HCT116 (cell line): ENCODE measurements at regions not wholly inside any gene's neighbourhood (a gene's known extent, or its start where the extent isn't known, plus 50 kb on each side); places are given as distances from the start of the nearest gene placed in this dataset.

Experiments
- CTCF ChIP-seq, 3 experiments: fragments of 200-600 bp in 1 of 3; sonication (generic) in 1 of 3; IDR thresholded peaks in 2 of 3; conservative IDR thresholded peaks in 1 of 3; 2 replicates each; pipeline ENCODE4 v1.5.1; 2012 to 2017; ENCODE audit warnings: low read depth in 2 of 3, low read length in 2 of 3, antibody characterized with exemption in 1 of 3, borderline replicate concordance in 1 of 3, control low read depth in 1 of 3, mild to moderate bottlenecking in 1 of 3, mixed read lengths in 1 of 3, mixed run types in 1 of 3, moderate library complexity in 1 of 3; ENCODE audit not compliant: insufficient read depth in 1 of 3
- EZH2 ChIP-seq: fragments of 200-600 bp; sonication (generic); IDR thresholded peaks from 2 replicates; pipeline ENCODE4 v1.6.1; 2017; ENCODE audit warnings: antibody characterized with exemption, mixed run types
- EZH2phosphoT487 ChIP-seq: fragments of 200-600 bp; IDR thresholded peaks from 2 replicates; pipeline ENCODE4 v1.6.1; 2018; ENCODE audit warnings: antibody characterized with exemption, borderline replicate concordance
- MAX ChIP-seq: IDR thresholded peaks from 2 replicates; pipeline ENCODE4 v1.6.1; 2012
- SIN3A ChIP-seq: IDR thresholded peaks from 2 replicates; pipeline ENCODE4 v1.6.1; 2012; ENCODE audit warnings: low read depth
- ZBTB33 ChIP-seq: IDR thresholded peaks from 2 replicates; pipeline ENCODE4 v1.6.1; 2011; ENCODE audit warnings: mild to moderate bottlenecking, low read length, moderate library complexity; ENCODE audit not compliant: insufficient replicate concordance; ENCODE audit errors: extremely low read depth

- TF ChIP-seq MAX, result no peak
- TF ChIP-seq CTCF (IDR thresholded peaks at IDR 0.05 in 2 of 3, conservative IDR thresholded peaks at IDR 0.05 in 1 of 3; ENCODE audit: borderline replicate concordance in 1 of 3, insufficient read depth in 1 of 3, low read depth in 2 of 3, low read length in 2 of 3), result no peak
- no peak for TF ChIP-seq EZH2
- TF ChIP-seq SIN3A, result no peak
- TF ChIP-seq EZH2phosphoT487, result no peak
- TF ChIP-seq ZBTB33, result no peak
These were observed 90.5 kb upstream of the TNC start for GRCh38 chr9:115208501-115208900.
